GM18505 (cell line): ENCODE measurements at regions not wholly inside any gene's neighbourhood (a gene's known extent, or its start where the extent isn't known, plus 50 kb on each side); places are given as distances from the start of the nearest gene placed in this dataset.
"Not testable (repeated sequence)": the region's sequence is repeated elsewhere in the genome, so short reads cannot be mapped to it uniquely, and the experiment has no call there.

Experiments used
- ATAC-seq: cut with Tn5 transposase; IDR thresholded peaks from one replicate; pipeline ENCODE4 v1.9.1; 2021; ENCODE audit not compliant: unreplicated experiment
- POLR2A ChIP-seq: IDR thresholded peaks from 4 replicates; pipeline ENCODE4 v1.6.1; 2011; ENCODE audit warnings: borderline replicate concordance; ENCODE audit not compliant: insufficient read depth, insufficient read length; ENCODE audit errors: extremely low read depth

DNA sequence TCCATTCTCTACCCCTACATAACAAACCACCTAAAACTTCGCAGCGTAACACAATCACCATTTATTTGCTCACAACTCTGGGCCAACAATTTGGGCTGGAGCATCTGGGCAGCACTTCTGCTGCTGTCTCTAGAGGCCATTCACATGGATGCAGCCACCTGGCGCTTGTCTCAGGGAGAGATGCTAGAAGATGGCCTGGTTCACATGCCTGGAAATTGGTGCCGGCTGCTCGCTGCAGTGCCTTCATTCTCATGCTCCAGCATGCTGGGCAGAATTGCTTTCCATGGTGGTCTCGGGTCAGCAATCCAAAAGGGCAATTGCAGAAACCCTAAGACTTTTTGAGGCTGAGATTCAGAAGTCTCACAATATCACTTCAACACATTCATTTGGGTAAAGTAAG is 157.4 kb downstream of the SUCLG1 start:
- no peak for TF ChIP-seq POLR2A
- ATAC-seq: no peak

DNA sequence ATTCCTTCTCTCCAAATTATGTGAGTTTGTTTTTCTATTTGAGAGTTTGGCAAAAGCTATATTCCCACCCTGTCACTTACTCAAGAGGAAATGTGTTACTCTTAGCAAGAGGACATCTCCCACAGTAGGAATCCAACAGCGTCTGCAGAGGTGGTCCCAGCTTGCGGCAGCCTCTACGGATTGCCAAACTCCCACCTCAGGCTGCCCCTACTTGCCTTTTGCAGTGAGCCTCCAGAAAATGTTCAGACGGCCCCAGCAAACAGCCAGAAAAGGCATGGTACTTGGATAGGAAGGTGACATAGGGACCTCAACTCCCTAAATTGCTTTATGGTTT is 158.4 kb downstream of the SUCLG1 start:
- no peak for TF ChIP-seq POLR2A
- ATAC-seq: no peak

- not testable (repeated sequence) for ATAC-seq
Measured at GRCh38 chr2:84300001-84300695, 158.9 kb downstream of the SUCLG1 start.

DNA sequence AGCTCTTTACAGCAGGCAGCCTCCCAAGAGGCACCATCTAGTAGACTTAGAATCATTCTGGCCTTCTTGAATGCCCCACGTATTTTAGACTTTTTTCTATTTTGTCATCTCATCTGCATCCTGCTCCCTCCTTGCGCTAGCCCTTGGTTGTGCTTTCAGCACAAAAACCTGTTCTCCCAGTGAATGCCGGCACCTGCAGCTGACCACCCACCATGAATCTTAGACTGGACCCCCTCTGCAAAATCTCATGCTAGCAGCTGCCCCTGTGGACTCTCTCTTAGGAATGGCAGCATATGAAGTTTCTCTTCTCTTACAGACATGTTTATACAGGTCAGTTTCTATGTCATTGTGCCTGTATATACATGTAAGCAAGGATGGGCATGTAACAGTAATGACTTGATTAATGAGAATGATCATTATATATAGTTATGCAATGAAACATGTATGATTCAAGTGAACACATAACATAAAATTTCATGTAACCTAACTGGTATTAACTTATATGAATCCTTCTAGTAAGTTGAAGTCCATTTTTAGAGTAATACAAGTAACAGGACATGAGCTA is 159.8 kb downstream of the SUCLG1 start:
- ATAC-seq: no peak
- no peak for TF ChIP-seq POLR2A

- ATAC-seq: no peak
- no peak for TF ChIP-seq POLR2A
Measured at GRCh38 chr2:84297155-84297554, 161.9 kb downstream of the SUCLG1 start.

DNA sequence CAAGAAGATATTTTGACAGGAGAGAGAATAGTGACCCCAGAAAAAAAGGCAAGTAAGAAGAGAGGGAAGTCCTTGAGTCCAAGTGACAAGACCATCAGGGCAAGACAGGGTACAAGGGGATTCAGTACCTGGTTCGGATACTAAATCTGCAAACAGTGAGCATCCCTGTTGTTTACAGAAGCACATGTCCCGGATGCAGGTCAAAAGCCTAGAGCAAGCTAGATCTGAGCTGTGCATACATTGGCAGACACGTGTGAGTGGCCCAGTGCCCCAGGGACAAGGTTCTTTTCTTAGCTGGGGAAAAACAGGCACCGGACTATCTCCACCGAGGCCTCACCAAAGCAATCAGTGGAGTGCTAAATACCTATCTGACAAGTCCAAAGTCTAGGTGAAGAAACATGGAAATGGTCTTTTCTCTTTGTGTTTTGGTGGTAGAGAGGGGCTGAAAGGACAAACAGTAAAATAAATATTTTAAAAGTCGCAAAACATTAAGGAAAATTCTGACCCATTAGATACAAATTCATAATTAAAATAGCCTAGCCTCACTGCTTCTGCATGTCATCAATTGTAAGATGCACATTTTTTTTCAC is 165.2 kb downstream of the SUCLG1 start:
- TF ChIP-seq POLR2A: no peak
- ATAC-seq: no peak

- TF ChIP-seq POLR2A: no peak
- no peak for ATAC-seq
Measured at GRCh38 chr2:84292545-84292944, 166.5 kb downstream of the SUCLG1 start.

DNA sequence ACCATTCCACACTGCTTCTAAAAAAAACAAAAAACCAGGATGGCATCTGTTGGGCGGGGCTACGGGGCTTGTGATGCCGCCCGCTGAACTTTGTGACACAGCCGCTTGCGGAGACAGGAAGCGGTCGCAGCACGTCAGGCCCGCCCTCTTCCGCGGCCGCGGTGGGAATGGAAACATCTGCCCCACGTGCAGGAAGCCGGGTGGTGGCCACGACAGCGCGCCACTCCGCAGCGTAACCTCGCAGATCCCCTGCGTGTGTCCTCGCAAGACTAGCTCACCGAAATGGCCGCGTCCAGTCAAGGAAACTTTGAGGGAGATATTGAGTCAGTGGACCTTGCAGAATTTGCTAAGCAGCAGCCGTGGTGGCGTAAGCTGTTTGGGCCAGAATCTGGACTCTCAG is 168.5 kb downstream of the SUCLG1 start:
- TF ChIP-seq POLR2A: no peak
- ATAC-seq: no peak

DNA sequence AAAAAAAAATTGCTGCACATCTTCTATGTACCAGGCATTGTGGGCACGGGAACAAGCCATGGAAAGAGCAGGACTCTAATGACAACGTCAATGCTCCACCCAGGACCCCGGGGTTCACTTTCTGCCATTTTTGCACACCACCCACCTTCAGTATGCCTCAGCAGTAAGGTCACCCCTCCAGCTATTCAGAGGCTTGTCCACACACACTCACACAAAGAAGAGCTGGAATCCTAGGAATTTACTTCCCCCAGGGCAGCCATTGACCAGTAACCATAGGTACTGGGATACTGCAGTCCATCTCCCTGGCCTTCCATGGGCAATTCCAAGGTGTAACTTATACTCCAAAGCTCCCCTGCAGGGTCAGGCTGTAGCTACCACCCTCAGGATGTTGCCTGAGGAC is 170.8 kb downstream of the SUCLG1 start:
- no peak for TF ChIP-seq POLR2A
- no peak for ATAC-seq

GRCh38 chr2:84286878-84287277 is 172.2 kb downstream of the SUCLG1 start:
- ATAC-seq: no peak
- no peak for TF ChIP-seq POLR2A

DNA sequence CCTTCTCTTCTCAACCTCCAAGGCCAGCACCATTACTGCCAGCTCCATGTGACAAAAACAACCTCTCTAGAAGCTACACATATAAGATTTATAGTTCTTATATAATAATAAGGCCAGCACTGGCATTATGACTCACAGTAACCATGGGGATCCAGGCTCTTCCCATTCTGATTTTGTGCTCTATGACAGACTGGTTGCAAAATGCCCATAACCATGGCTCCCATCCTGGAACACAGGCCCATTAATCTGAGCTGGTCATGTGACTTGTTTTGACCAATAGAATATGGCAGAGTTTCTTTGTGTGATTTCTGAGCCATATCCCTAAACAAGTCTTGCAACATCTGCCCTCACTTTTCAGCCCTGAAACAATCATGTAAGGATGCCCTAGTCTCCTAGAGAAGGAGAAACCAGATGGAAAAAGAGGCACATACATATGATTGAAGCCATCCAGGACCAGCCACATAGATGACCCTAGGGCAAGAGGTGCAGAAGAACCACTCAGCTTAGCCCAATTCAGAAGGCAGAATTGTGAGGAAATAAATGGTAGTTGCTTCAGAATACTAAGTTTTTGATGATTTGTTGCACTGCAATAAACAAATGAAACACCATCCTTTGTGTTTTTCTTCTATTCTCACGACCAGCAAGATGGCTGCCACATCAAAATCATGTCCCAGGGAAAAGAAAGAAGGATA is 173.9 kb downstream of the SUCLG1 start:
- TF ChIP-seq POLR2A: no peak
- no peak for ATAC-seq

GRCh38 chr2:84283506-84283905 is 175.6 kb downstream of the SUCLG1 start:
- no peak for TF ChIP-seq POLR2A
- no peak for ATAC-seq

- no peak for TF ChIP-seq POLR2A
- ATAC-seq: no peak
Measured at GRCh38 chr2:84281510-84281909, 177.6 kb downstream of the SUCLG1 start.

GRCh38 chr2:84280873-84281272 is 178.2 kb downstream of the SUCLG1 start:
- ATAC-seq: no peak

More at GRCh38 chr2:84280873-84281272, 178.2 kb downstream of the SUCLG1 start:
- TF ChIP-seq POLR2A: no peak
